GM18499 (cell line): ENCODE measurements at regions not wholly inside any gene's neighbourhood (a gene's known extent, or its start where the extent isn't known, plus 50 kb on each side); places are given as distances from the start of the nearest gene placed in this dataset.

Experiments
- ATAC-seq: cut with Tn5 transposase; IDR thresholded peaks from one replicate; pipeline ENCODE4 v1.9.1; 2021; ENCODE audit warnings: moderate number of reproducible peaks; ENCODE audit not compliant: insufficient read depth, unreplicated experiment

GRCh38 chr14:66432334-66432733 is 53.8 kb upstream of the CCDC196 start:
- ATAC-seq: no peak

GRCh38 chr14:66434464-66434863 is 51.7 kb upstream of the CCDC196 start:
- no peak for ATAC-seq

- no peak for ATAC-seq
Observed at GRCh38 chr14:66435683-66436082, 50.5 kb upstream of the CCDC196 start.
